Trophoblast cell (in vitro differentiated cells and primary cell): ENCODE measurements at regions not wholly inside any gene's neighbourhood (a gene's known extent, or its start where the extent isn't known, plus 50 kb on each side); places are given as distances from the start of the nearest gene placed in this dataset.

ENCODE experiments used
- DNase-seq, 2 donors: peaks; one replicate each; pipeline ENCODE4 v3.0.0-alpha.2; 2016
- H2AFZ ChIP-seq: 2 replicates; pipeline ENCODE4 v1.6.1; 2013; ENCODE audit warnings: low read length, moderate library complexity, mild to moderate bottlenecking; ENCODE audit not compliant: insufficient read depth, poor library complexity
- H2AK5ac ChIP-seq: 2 replicates; pipeline ENCODE4 v1.6.1; 2013; ENCODE audit warnings: mild to moderate bottlenecking, low read length
- H2BK120ac ChIP-seq: 2 replicates; pipeline ENCODE4 v1.6.1; 2013; ENCODE audit warnings: low read length, mild to moderate bottlenecking, moderate library complexity; ENCODE audit not compliant: insufficient read depth, poor library complexity
- H2BK12ac ChIP-seq: 2 replicates; pipeline ENCODE4 v1.6.1; 2013; ENCODE audit warnings: mild to moderate bottlenecking, low read length, moderate library complexity
- H2BK5ac ChIP-seq: 2 replicates; pipeline ENCODE4 v1.6.1; 2013; ENCODE audit warnings: low read length, low read depth, moderate library complexity, mild to moderate bottlenecking; ENCODE audit not compliant: poor library complexity
- H3K14ac ChIP-seq: 2 replicates; pipeline ENCODE4 v1.6.1; 2013; ENCODE audit warnings: mild to moderate bottlenecking, low read length
- H3K18ac ChIP-seq: 2 replicates; pipeline ENCODE4 v1.6.1; 2013; ENCODE audit warnings: mild to moderate bottlenecking, low read length
- H3K23ac ChIP-seq: 2 replicates; pipeline ENCODE4 v1.6.1; 2013; ENCODE audit warnings: low read length
- H3K27ac ChIP-seq: 2 replicates; pipeline ENCODE4 v1.5.1; 2013; ENCODE audit warnings: low read depth, mild to moderate bottlenecking, inconsistent platforms, low read length, moderate library complexity
- H3K27me3 ChIP-seq: 2 replicates; pipeline ENCODE4 v1.6.1; 2013; ENCODE audit warnings: inconsistent platforms, mild to moderate bottlenecking, low read length, moderate library complexity; ENCODE audit not compliant: insufficient read depth
- H3K36me3 ChIP-seq, 2 experiments: 1 replicate in 1 of 2; 2 replicates in 1 of 2; pipeline ENCODE4 v1.6.1; 2013; ENCODE audit warnings: low read length in 2 of 2, mild to moderate bottlenecking in 2 of 2, moderate library complexity in 1 of 2; ENCODE audit not compliant: insufficient read depth in 2 of 2, control insufficient read depth in 1 of 2
- H3K4ac ChIP-seq: 2 replicates; pipeline ENCODE4 v1.6.1; 2013; ENCODE audit warnings: low read depth, mild to moderate bottlenecking, low read length, moderate library complexity
- H3K4me1 ChIP-seq, 2 experiments: 1 replicate in 1 of 2; 2 replicates in 1 of 2; pipeline ENCODE4 v1.6.1; 2013; ENCODE audit warnings: low read length in 2 of 2, mild to moderate bottlenecking in 2 of 2, moderate library complexity in 1 of 2; ENCODE audit not compliant: insufficient read depth in 2 of 2, control insufficient read depth in 1 of 2
- H3K4me2 ChIP-seq: 2 replicates; pipeline ENCODE4 v1.6.1; 2013; ENCODE audit warnings: inconsistent platforms, mild to moderate bottlenecking, low read length, moderate library complexity
- H3K4me3 ChIP-seq: 2 replicates; pipeline ENCODE4 v1.5.1; 2013; ENCODE audit warnings: mild to moderate bottlenecking, low read depth, low read length, inconsistent platforms
- H3K79me1 ChIP-seq: one replicate; pipeline ENCODE4 v1.6.1; 2013; ENCODE audit warnings: low read length
- H3K79me2 ChIP-seq: 2 replicates; pipeline ENCODE4 v1.6.1; 2013; ENCODE audit warnings: low read length, mild to moderate bottlenecking; ENCODE audit not compliant: control insufficient read depth, insufficient read depth, poor library complexity
- H3K9ac ChIP-seq: 2 replicates; pipeline ENCODE4 v1.6.1; 2013; ENCODE audit warnings: mild to moderate bottlenecking, low read length
- H3K9me3 ChIP-seq: 2 replicates; pipeline ENCODE4 v1.6.1; 2013; ENCODE audit warnings: low read depth, mild to moderate bottlenecking, control low read depth, inconsistent platforms, low read length; ENCODE audit not compliant: insufficient read depth
- H4K12ac ChIP-seq: 2 replicates; pipeline ENCODE4 v1.6.1; 2013; ENCODE audit warnings: low read depth, mild to moderate bottlenecking, low read length, moderate library complexity
- H4K8ac ChIP-seq: 2 replicates; pipeline ENCODE4 v1.6.1; 2013; ENCODE audit warnings: low read depth, mild to moderate bottlenecking, low read length, moderate library complexity
- H4K91ac ChIP-seq: one replicate; pipeline ENCODE4 v1.6.1; 2013; ENCODE audit warnings: low read depth, mild to moderate bottlenecking, low read length, moderate library complexity
- WGBS: extraction: QIAGEN DNeasy Blood & Tissue Kit; methylation state at CpG from one replicate; pipeline ENCODE4 v1.1.7; 2013; ENCODE audit warnings: missing lambda C conversion rate; ENCODE audit not compliant: insufficient read length, insufficient coverage; ENCODE audit errors: extremely low coverage; 5-methylcytosine and 5-hydroxymethylcytosine counted together

- Histone ChIP-seq H2BK120ac (no peak overlapping the region), H3K27me3 (no peaks in the 10 kb centered on the region), H2BK5ac (no peak overlapping the region), H3K23ac (no peak overlapping the region), H2BK12ac (no peak overlapping the region), H3K4me3 (no peak overlapping the region), H3K18ac (no peak overlapping the region), H2AFZ (no peak overlapping the region), H3K4ac (no peak overlapping the region), H4K8ac (no peak overlapping the region), H3K27ac (no peak overlapping the region), H3K4me2 (no peak overlapping the region), H3K9ac (no peak overlapping the region), H4K91ac (no peak overlapping the region), H2AK5ac (no peak overlapping the region), H3K9me3 (no peaks in the 10 kb centered on the region), H4K12ac (no peak overlapping the region), H3K14ac (no peak overlapping the region), H3K79me2 (no peaks in the 10 kb centered on the region), H3K36me3 (no peaks in the 10 kb centered on the region), H3K79me1 (no peaks in the 10 kb centered on the region), H3K4me1 (no peaks in the 10 kb centered on the region)
- WGBS: no CpG with 5 or more reads among the region's 5 CpGs
- no peak for DNase-seq
Observed at GRCh38 chr11:91261513-91261912, 963.1 kb upstream of the FAT3 start.

GRCh38 chr11:91258876-91259275, 965.7 kb upstream of the FAT3 start:
- Histone ChIP-seq H4K91ac (no peak overlapping the region), H3K23ac (no peak overlapping the region), H3K9ac (no peak overlapping the region), H3K4me1 (no peaks in the 10 kb centered on the region), H2BK12ac (no peak overlapping the region), H3K4me3 (no peak overlapping the region), H4K8ac (no peak overlapping the region), H3K27ac (no peak overlapping the region), H3K14ac (no peak overlapping the region), H2AK5ac (no peak overlapping the region), H3K4ac (no peak overlapping the region), H2BK5ac (no peak overlapping the region), H4K12ac (no peak overlapping the region), H3K9me3 (no peaks in the 10 kb centered on the region), H3K79me2 (no peaks in the 10 kb centered on the region), H3K36me3 (no peaks in the 10 kb centered on the region), H3K79me1 (no peaks in the 10 kb centered on the region), H2AFZ (no peak overlapping the region), H3K18ac (no peak overlapping the region), H3K4me2 (no peak overlapping the region), H2BK120ac (no peak overlapping the region), H3K27me3 (no peaks in the 10 kb centered on the region)
- no CpG with 5 or more reads among the region's 1 CpG for WGBS
- no peak for DNase-seq

DNA sequence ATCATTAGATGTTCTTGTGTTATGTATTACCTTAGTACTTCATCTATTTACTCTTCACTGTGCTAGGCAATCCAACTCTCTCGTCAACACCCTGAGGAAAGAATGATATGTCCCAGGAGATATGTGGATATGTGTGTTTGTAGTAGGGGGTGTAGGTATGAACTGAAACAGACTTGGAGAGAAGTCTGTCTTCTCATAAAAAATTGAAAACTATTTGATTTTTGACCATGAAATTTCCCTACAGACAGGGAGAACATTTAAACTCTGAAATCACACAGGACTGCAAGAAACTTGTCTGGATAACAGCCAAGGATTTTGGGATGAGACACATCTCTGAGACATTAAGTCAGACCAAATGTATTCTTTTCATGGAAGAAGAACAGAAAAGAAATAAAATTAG, 967.0 kb upstream of the FAT3 start:
- H4K12ac ChIP-seq: no peak overlapping the region
- no peak overlapping the region for H3K9ac ChIP-seq
- no peak overlapping the region for H4K8ac ChIP-seq
- no peaks in the 10 kb centered on the region for H3K79me1 ChIP-seq
- H2AFZ ChIP-seq: no peak overlapping the region
- H3K4me2 ChIP-seq: no peak overlapping the region
- H3K36me3 ChIP-seq: no peaks in the 10 kb centered on the region
- H3K4ac ChIP-seq: no peak overlapping the region
- no peak overlapping the region for H2AK5ac ChIP-seq
- no peaks in the 10 kb centered on the region for H3K9me3 ChIP-seq
- no peak overlapping the region for H3K14ac ChIP-seq
- no peak overlapping the region for H3K18ac ChIP-seq
- no peak overlapping the region for H4K91ac ChIP-seq
- H2BK12ac ChIP-seq: no peak overlapping the region
- no peak overlapping the region for H3K27ac ChIP-seq
- no peak overlapping the region for H2BK5ac ChIP-seq
- no peak overlapping the region for H3K23ac ChIP-seq
- H2BK120ac ChIP-seq: no peak overlapping the region
- H3K79me2 ChIP-seq: no peaks in the 10 kb centered on the region
- H3K27me3 ChIP-seq: no peaks in the 10 kb centered on the region
- DNase-seq: no peak
- no CpG with 5 or more reads among the region's 1 CpG for WGBS
- no peak overlapping the region for H3K4me3 ChIP-seq
- H3K4me1 ChIP-seq: no peaks in the 10 kb centered on the region

GRCh38 chr11:91248199-91248807, 976.3 kb upstream of the FAT3 start:
- no peak overlapping the region for H2BK120ac ChIP-seq
- H3K14ac ChIP-seq: no peak overlapping the region
- no peak overlapping the region for H3K9ac ChIP-seq
- no peak overlapping the region for H3K4me2 ChIP-seq
- H2AFZ ChIP-seq: no peak overlapping the region
- no peak overlapping the region for H3K23ac ChIP-seq
- H4K91ac ChIP-seq: no peak overlapping the region
- no peak overlapping the region for H4K8ac ChIP-seq
- H3K27ac ChIP-seq: no peak overlapping the region
- H3K27me3 ChIP-seq: no peaks in the 10 kb centered on the region
- no peak overlapping the region for H3K4me3 ChIP-seq
- no peak overlapping the region for H4K12ac ChIP-seq
- H3K4ac ChIP-seq: no peak overlapping the region
- H3K79me1 ChIP-seq: peaks cover 2% of the 10 kb centered on the region
- no peaks in the 10 kb centered on the region for H3K79me2 ChIP-seq
- no peaks in the 10 kb centered on the region for H3K36me3 ChIP-seq
- no CpG with 5 or more reads among the region's 4 CpGs for WGBS
- H2AK5ac ChIP-seq: no peak overlapping the region
- H3K4me1 ChIP-seq: no peaks in the 10 kb centered on the region
- no peak overlapping the region for H2BK5ac ChIP-seq
- H3K18ac ChIP-seq: no peak overlapping the region
- DNase-seq: peak; percentile 8 to 69
- H2BK12ac ChIP-seq: no peak overlapping the region
- H3K9me3 ChIP-seq: no peaks in the 10 kb centered on the region
